ENCODE measurements at regions not wholly inside any gene's neighbourhood (a gene's known extent, or its start where the extent isn't known, plus 50 kb on each side); places are given as distances from the start of the nearest gene placed in this dataset.

DNA sequence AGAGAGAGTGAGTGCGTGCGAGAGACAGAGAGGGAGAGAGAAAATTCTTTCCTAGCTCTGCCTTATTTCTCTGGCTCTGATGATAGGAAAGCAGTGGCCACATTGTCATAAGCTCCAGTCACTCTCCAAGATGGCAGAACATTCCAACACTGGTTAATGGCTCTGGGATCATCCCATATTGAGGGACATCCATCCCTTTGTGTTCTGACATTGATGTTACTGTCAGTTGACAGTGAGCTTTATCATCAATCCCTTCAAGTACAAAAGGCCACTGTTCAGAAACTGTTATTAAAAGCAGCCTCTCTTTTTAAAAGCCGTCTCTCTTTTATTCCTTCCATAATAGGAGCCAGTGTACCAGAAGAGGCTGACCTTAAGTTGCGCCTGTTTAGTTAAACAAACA lies 1084.9 kb upstream of the RBFOX1 start:
- intact Hi-C loops (cut with micrococcal nuclease; ENCODE audit: unreplicated experiment), result no loop called here
- CTCF ChIA-PET, result no interaction called here
- TF ChIP-seq CTCF (IDR thresholded peaks at IDR 0.05; ENCODE audit: unreplicated experiment), result no peak
- H3K4me3 Mint-ChIP-seq (ENCODE audit: low read depth, unreplicated experiment), result no peak overlapping the region
- DNase-seq, result no peak
- H3K27me3 Mint-ChIP-seq (ENCODE audit: unreplicated experiment), result no peaks in the 10 kb centered on the region
- no peaks in the 10 kb centered on the region for H3K36me3 Mint-ChIP-seq (ENCODE audit: insufficient read depth, unreplicated experiment)
- no peaks in the 10 kb centered on the region for H3K4me1 Mint-ChIP-seq (ENCODE audit: low read depth, unreplicated experiment)
- no peak overlapping the region for H3K27ac Mint-ChIP-seq (ENCODE audit: unreplicated experiment)
- no TSS peak for BruUV-seq (replicated peaks)
- peaks cover 24% of the 10 kb centered on the region for H3K9me3 Mint-ChIP-seq (ENCODE audit: low read depth, unreplicated experiment)

DNA sequence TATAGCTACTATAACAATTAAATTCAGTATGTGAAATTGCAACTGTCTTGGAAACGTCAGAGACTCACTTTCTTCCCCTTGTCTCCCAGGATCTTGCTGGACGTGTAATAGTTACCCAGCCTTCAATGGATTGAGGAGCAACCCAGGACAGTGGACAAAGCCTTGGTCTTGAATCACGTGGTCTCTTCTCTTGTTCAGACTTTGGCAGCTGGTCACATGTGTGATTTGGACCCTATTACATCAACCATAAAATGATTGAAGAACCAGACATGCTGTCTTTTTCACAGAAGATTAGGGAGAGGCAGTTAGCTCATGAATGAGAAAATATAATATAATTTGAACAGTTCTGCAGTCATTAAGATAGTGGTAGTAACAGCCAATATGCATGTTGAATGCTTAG lies 1085.5 kb upstream of the RBFOX1 start:
- CTCF ChIA-PET, result no interaction called here
- H3K27ac Mint-ChIP-seq (ENCODE audit: unreplicated experiment), result no peak overlapping the region
- intact Hi-C loops (cut with micrococcal nuclease; ENCODE audit: unreplicated experiment), result no loop called here
- H3K4me1 Mint-ChIP-seq (ENCODE audit: low read depth, unreplicated experiment), result no peaks in the 10 kb centered on the region
- H3K27me3 Mint-ChIP-seq (ENCODE audit: unreplicated experiment), result no peaks in the 10 kb centered on the region
- no TSS peak for BruUV-seq (replicated peaks)
- no peak for DNase-seq
- peaks cover 24% of the 10 kb centered on the region for H3K9me3 Mint-ChIP-seq (ENCODE audit: low read depth, unreplicated experiment)
- no peak overlapping the region for H3K4me3 Mint-ChIP-seq (ENCODE audit: low read depth, unreplicated experiment)
- no peak for TF ChIP-seq CTCF (IDR thresholded peaks at IDR 0.05; ENCODE audit: unreplicated experiment)
- H3K36me3 Mint-ChIP-seq (ENCODE audit: insufficient read depth, unreplicated experiment), result no peaks in the 10 kb centered on the region

DNA sequence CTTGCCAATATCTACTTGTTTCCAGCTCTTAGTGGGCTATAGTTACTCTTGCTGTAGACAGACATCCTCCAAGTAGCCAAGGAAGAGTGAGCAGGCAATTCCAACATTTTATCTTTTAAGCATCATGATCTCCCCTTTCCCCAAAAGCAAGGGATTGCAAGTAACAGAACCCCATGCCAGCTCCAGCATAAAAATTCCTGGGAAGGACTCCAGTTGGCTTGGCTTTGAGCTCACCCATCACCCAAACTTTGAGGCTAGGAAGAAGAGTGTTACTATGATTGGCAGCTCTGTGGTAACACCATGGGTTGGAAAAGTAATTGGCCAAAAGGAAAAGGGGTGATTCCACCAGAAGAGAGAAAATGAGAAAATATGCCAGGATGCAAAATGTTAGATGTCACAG lies 1086.4 kb upstream of the RBFOX1 start:
- Mint-ChIP-seq H3K27me3 (ENCODE audit: unreplicated experiment) (no peaks in the 10 kb centered on the region), H3K9me3 (ENCODE audit: low read depth, unreplicated experiment) (peaks cover 24% of the 10 kb centered on the region), H3K27ac (ENCODE audit: unreplicated experiment) (no peak overlapping the region), H3K4me3 (ENCODE audit: low read depth, unreplicated experiment) (no peak overlapping the region), H3K36me3 (ENCODE audit: insufficient read depth, unreplicated experiment) (no peaks in the 10 kb centered on the region), H3K4me1 (ENCODE audit: low read depth, unreplicated experiment) (no peaks in the 10 kb centered on the region)
- TF ChIP-seq CTCF (IDR thresholded peaks at IDR 0.05; ENCODE audit: unreplicated experiment), result no peak
- no peak for DNase-seq
- no TSS peak for BruUV-seq (replicated peaks)
- CTCF ChIA-PET, result no interaction called here
- intact Hi-C loops (cut with micrococcal nuclease; ENCODE audit: unreplicated experiment), result no loop called here

GRCh38 chr16:6232056-6232455 lies 1100.6 kb upstream of the RBFOX1 start:
- BruUV-seq (replicated peaks), result no TSS peak
- Mint-ChIP-seq H3K4me1 (ENCODE audit: low read depth, unreplicated experiment) (no peaks in the 10 kb centered on the region), H3K4me3 (ENCODE audit: low read depth, unreplicated experiment) (no peak overlapping the region), H3K27ac (ENCODE audit: unreplicated experiment) (no peak overlapping the region), H3K27me3 (ENCODE audit: unreplicated experiment) (no peaks in the 10 kb centered on the region), H3K9me3 (ENCODE audit: low read depth, unreplicated experiment) (peaks cover 18% of the 10 kb centered on the region), H3K36me3 (ENCODE audit: insufficient read depth, unreplicated experiment) (no peaks in the 10 kb centered on the region)
- DNase-seq, result no peak
- CTCF ChIA-PET, result no interaction called here
- no peak for TF ChIP-seq CTCF (IDR thresholded peaks at IDR 0.05; ENCODE audit: unreplicated experiment)
- intact Hi-C loops (cut with micrococcal nuclease; ENCODE audit: unreplicated experiment), result no loop called here

DNA sequence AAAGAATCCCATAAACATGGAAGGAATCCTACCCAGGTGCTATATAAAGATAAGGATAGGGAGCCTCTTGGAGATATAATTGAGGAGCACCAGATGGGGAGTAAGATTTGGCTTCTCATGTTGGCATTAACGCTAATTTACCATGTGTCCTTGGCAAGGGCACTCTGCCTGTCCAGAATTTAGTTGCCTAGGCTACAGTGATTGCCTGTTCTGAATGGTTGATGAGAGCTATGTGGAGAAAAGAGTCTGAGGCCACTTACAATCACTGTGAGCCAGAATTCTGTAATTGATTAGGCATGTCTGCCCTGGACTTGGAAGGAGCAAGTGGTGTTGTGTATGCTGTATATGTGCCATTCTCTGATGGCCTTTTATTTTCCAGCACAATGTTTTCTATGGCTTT lies 1101.2 kb upstream of the RBFOX1 start:
- H3K9me3 Mint-ChIP-seq (ENCODE audit: low read depth, unreplicated experiment), result peaks cover 18% of the 10 kb centered on the region
- intact Hi-C loops (cut with micrococcal nuclease; ENCODE audit: unreplicated experiment), result no loop called here
- BruUV-seq (replicated peaks), result no TSS peak

More for the DNA sequence above, 1101.2 kb upstream of the RBFOX1 start:
- no peak overlapping the region for H3K27ac Mint-ChIP-seq (ENCODE audit: unreplicated experiment)
- H3K27me3 Mint-ChIP-seq (ENCODE audit: unreplicated experiment), result no peaks in the 10 kb centered on the region
- CTCF ChIA-PET, result no interaction called here
- H3K4me1 Mint-ChIP-seq (ENCODE audit: low read depth, unreplicated experiment), result no peaks in the 10 kb centered on the region
- no peaks in the 10 kb centered on the region for H3K36me3 Mint-ChIP-seq (ENCODE audit: insufficient read depth, unreplicated experiment)
- no peak overlapping the region for H3K4me3 Mint-ChIP-seq (ENCODE audit: low read depth, unreplicated experiment)
- TF ChIP-seq CTCF (IDR thresholded peaks at IDR 0.05; ENCODE audit: unreplicated experiment), result no peak
- no peak for DNase-seq

Measured in Calu3 (cell line).